ENCODE measurements at regions not wholly inside any gene's neighbourhood (a gene's known extent, or its start where the extent isn't known, plus 50 kb on each side); places are given as distances from the start of the nearest gene placed in this dataset.

DNA sequence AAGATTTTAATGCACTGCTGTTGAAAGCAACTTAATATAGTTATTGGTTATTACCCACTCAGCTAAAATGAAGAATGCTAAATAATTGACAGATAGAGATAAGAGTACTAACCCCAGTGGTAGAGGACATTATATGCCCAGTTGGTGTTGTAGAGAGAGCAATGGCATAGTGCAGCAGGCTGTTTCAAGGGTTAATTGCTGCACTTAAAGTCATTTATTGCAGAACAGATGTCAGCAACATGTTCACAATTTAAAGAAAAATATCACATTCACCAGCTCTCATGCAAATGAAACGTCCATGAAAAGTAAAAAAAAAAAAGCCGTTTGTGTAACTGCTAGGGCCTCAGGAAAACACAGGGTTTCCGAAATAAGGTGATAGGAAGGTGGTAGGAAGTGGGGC is 254.6 kb downstream of the MTRR start:
- no peaks in the 10 kb centered on the region for H3K27me3 ChIP-seq (ENCODE audit: control insufficient read depth in 1 of 2, insufficient read depth in 2 of 2, low read length in 2 of 2)
- H3K4me1 ChIP-seq (ENCODE audit: control insufficient read depth in 2 of 2, insufficient read depth in 2 of 2, low read length in 1 of 2), result no peaks in the 10 kb centered on the region
- 54 to 60% methylated on average over 3 of the region's 3 CpGs for WGBS, 2 donors
- H3K27ac ChIP-seq (ENCODE audit: low read depth in 2 of 2, low read length in 1 of 2), result no peak overlapping the region
- no peaks in the 10 kb centered on the region for H3K9me3 ChIP-seq (ENCODE audit: control insufficient read depth in 2 of 2, insufficient read depth in 1 of 2, low read depth in 1 of 2, low read length in 1 of 2)
- H3K4me3 ChIP-seq (ENCODE audit: low read depth in 1 of 2, low read length in 2 of 2), result no peak overlapping the region
- H3K36me3 ChIP-seq (ENCODE audit: control insufficient read depth in 2 of 2, insufficient read depth in 2 of 2, low read length in 1 of 2), result no peaks in the 10 kb centered on the region

DNA sequence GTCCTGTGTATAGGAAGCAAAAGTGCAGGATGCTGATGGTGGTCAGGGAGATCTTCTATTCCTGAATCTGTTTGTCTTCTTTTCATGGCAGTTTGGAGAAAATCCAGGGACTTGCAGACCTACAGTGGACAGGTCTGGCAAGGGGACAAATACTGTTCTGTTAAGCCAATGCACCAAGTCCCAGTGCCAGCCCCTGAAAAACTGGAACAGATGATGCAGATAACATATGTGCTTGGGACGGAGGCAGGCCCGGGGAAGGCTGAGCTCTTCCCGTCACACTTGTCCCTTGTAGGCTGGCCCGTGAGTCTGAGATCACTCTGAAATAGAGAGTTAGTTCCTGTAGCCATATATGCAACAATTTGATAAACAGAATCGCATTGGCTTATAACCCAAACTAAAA is 265.7 kb downstream of the MTRR start:
- WGBS, 2 donors, result 83 to 85% methylated on average over 5 of the region's 5 CpGs
- Histone ChIP-seq H3K27me3 (ENCODE audit: control insufficient read depth in 1 of 2, insufficient read depth in 2 of 2, low read length in 2 of 2) (no peaks in the 10 kb centered on the region), H3K4me3 (ENCODE audit: low read depth in 1 of 2, low read length in 2 of 2) (no peak overlapping the region), H3K9me3 (ENCODE audit: control insufficient read depth in 2 of 2, insufficient read depth in 1 of 2, low read depth in 1 of 2, low read length in 1 of 2) (no peaks in the 10 kb centered on the region), H3K36me3 (ENCODE audit: control insufficient read depth in 2 of 2, insufficient read depth in 2 of 2, low read length in 1 of 2) (no peaks in the 10 kb centered on the region), H3K4me1 (ENCODE audit: control insufficient read depth in 2 of 2, insufficient read depth in 2 of 2, low read length in 1 of 2) (no peaks in the 10 kb centered on the region), H3K27ac (ENCODE audit: low read depth in 2 of 2, low read length in 1 of 2) (no peak overlapping the region)

GRCh38 chr5:8135742-8136141 is 266.8 kb downstream of the MTRR start:
- WGBS, 2 donors, result 58 to 59% methylated on average over 4 of the region's 4 CpGs
- Histone ChIP-seq H3K27me3 (ENCODE audit: control insufficient read depth in 1 of 2, insufficient read depth in 2 of 2, low read length in 2 of 2) (no peaks in the 10 kb centered on the region), H3K4me1 (ENCODE audit: control insufficient read depth in 2 of 2, insufficient read depth in 2 of 2, low read length in 1 of 2) (no peaks in the 10 kb centered on the region)

DNA sequence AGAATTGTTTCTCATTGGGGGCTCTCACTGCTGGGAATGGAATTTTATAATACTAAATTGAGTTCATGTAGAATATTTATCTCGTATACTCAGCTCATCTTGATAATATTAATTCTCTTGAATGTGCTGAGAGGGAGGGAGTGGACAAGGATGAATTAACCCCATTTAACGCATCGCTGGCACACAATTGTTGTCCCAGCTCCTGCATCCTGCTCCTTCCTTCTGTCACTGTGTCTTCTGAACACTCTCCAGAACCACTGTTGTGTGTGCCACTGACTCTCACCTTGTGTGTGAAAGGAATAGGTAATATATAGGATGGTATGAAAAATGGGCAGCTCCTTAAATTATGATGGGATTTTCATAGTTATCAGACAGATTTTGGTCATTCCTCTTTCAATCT is 267.3 kb downstream of the MTRR start:
- H3K27me3 ChIP-seq (ENCODE audit: control insufficient read depth in 1 of 2, insufficient read depth in 2 of 2, low read length in 2 of 2), result no peaks in the 10 kb centered on the region
- H3K4me3 ChIP-seq (ENCODE audit: low read depth in 1 of 2, low read length in 2 of 2), result no peak overlapping the region
- H3K27ac ChIP-seq (ENCODE audit: low read depth in 2 of 2, low read length in 1 of 2), result no peak overlapping the region
- no peaks in the 10 kb centered on the region for H3K36me3 ChIP-seq (ENCODE audit: control insufficient read depth in 2 of 2, insufficient read depth in 2 of 2, low read length in 1 of 2)
- H3K4me1 ChIP-seq (ENCODE audit: control insufficient read depth in 2 of 2, insufficient read depth in 2 of 2, low read length in 1 of 2), result no peaks in the 10 kb centered on the region
- WGBS, 2 donors, result 77 to 88% methylated on average over 3 of the region's 3 CpGs
- no peaks in the 10 kb centered on the region for H3K9me3 ChIP-seq (ENCODE audit: control insufficient read depth in 2 of 2, insufficient read depth in 1 of 2, low read depth in 1 of 2, low read length in 1 of 2)

More at GRCh38 chr5:8135742-8136141, 266.8 kb downstream of the MTRR start:
- Histone ChIP-seq H3K9me3 (ENCODE audit: control insufficient read depth in 2 of 2, insufficient read depth in 1 of 2, low read depth in 1 of 2, low read length in 1 of 2) (no peaks in the 10 kb centered on the region), H3K4me3 (ENCODE audit: low read depth in 1 of 2, low read length in 2 of 2) (no peak overlapping the region), H3K27ac (ENCODE audit: low read depth in 2 of 2, low read length in 1 of 2) (no peak overlapping the region), H3K36me3 (ENCODE audit: control insufficient read depth in 2 of 2, insufficient read depth in 2 of 2, low read length in 1 of 2) (no peaks in the 10 kb centered on the region)

DNA sequence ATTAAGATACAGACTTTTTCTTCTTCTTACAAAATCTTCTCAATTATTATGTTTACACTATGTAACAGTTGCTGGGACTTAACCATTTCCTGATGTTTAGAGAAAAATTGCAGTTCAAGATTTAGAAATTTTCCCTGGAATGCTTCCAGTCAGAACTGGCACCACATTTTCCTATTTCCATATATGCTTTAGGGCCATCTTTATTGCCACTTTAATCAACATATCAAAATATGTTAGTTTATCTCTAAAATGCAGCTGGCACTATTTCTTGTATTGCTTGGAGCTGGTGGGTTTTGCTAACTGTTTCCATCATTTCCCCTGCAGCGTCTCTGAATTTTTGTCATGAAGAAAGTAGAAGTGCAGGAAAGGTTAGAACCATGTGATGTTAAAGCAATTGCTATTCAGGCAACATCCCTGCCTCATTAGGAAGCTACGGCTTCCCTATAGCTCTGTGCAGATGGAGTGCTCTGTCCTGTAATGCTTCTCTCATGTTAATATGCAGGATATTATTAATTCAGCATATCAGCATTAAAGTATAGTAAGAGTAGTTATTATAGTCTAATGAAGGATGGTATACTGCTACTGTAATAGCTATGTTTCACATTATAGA is 269.1 kb downstream of the MTRR start:
- 58 to 70% methylated on average over 2 of the region's 2 CpGs for WGBS, 2 donors
- no peak overlapping the region for H3K27ac ChIP-seq (ENCODE audit: low read depth in 2 of 2, low read length in 1 of 2)
- no peaks in the 10 kb centered on the region for H3K27me3 ChIP-seq (ENCODE audit: control insufficient read depth in 1 of 2, insufficient read depth in 2 of 2, low read length in 2 of 2)
- no peaks in the 10 kb centered on the region for H3K36me3 ChIP-seq (ENCODE audit: control insufficient read depth in 2 of 2, insufficient read depth in 2 of 2, low read length in 1 of 2)
- H3K4me1 ChIP-seq (ENCODE audit: control insufficient read depth in 2 of 2, insufficient read depth in 2 of 2, low read length in 1 of 2), result no peaks in the 10 kb centered on the region
- H3K4me3 ChIP-seq (ENCODE audit: low read depth in 1 of 2, low read length in 2 of 2), result no peak overlapping the region
- no peaks in the 10 kb centered on the region for H3K9me3 ChIP-seq (ENCODE audit: control insufficient read depth in 2 of 2, insufficient read depth in 1 of 2, low read depth in 1 of 2, low read length in 1 of 2)

- Histone ChIP-seq H3K9me3 (ENCODE audit: control insufficient read depth in 2 of 2, insufficient read depth in 1 of 2, low read depth in 1 of 2, low read length in 1 of 2) (no peaks in the 10 kb centered on the region), H3K27me3 (ENCODE audit: control insufficient read depth in 1 of 2, insufficient read depth in 2 of 2, low read length in 2 of 2) (no peaks in the 10 kb centered on the region), H3K27ac (ENCODE audit: low read depth in 2 of 2, low read length in 1 of 2) (no peak overlapping the region), H3K4me1 (ENCODE audit: control insufficient read depth in 2 of 2, insufficient read depth in 2 of 2, low read length in 1 of 2) (no peaks in the 10 kb centered on the region), H3K36me3 (ENCODE audit: control insufficient read depth in 2 of 2, insufficient read depth in 2 of 2, low read length in 1 of 2) (no peaks in the 10 kb centered on the region), H3K4me3 (ENCODE audit: low read depth in 1 of 2, low read length in 2 of 2) (no peak overlapping the region)
- 61 to 70% methylated on average over 5 of the region's 5 CpGs for WGBS, 2 donors
These were observed 269.9 kb downstream of the MTRR start for GRCh38 chr5:8138884-8139283.

- H3K36me3 ChIP-seq (ENCODE audit: control insufficient read depth in 2 of 2, insufficient read depth in 2 of 2, low read length in 1 of 2), result no peaks in the 10 kb centered on the region
- no peak overlapping the region for H3K4me3 ChIP-seq (ENCODE audit: low read depth in 1 of 2, low read length in 2 of 2)
- 78 to 92% methylated on average over 1 of the region's 1 CpG for WGBS, 2 donors
- H3K27me3 ChIP-seq (ENCODE audit: control insufficient read depth in 1 of 2, insufficient read depth in 2 of 2, low read length in 2 of 2), result no peaks in the 10 kb centered on the region
- H3K27ac ChIP-seq (ENCODE audit: low read depth in 2 of 2, low read length in 1 of 2), result no peak overlapping the region
- no peaks in the 10 kb centered on the region for H3K4me1 ChIP-seq (ENCODE audit: control insufficient read depth in 2 of 2, insufficient read depth in 2 of 2, low read length in 1 of 2)
- no peaks in the 10 kb centered on the region for H3K9me3 ChIP-seq (ENCODE audit: control insufficient read depth in 2 of 2, insufficient read depth in 1 of 2, low read depth in 1 of 2, low read length in 1 of 2)
These were observed 281.8 kb downstream of the MTRR start for GRCh38 chr5:8150791-8151190.

- Histone ChIP-seq H3K27ac (ENCODE audit: low read depth in 2 of 2, low read length in 1 of 2) (no peak overlapping the region), H3K9me3 (ENCODE audit: control insufficient read depth in 2 of 2, insufficient read depth in 1 of 2, low read depth in 1 of 2, low read length in 1 of 2) (peaks cover 0 to 3% of the 10 kb centered on the region in 2 donors), H3K4me1 (ENCODE audit: control insufficient read depth in 2 of 2, insufficient read depth in 2 of 2, low read length in 1 of 2) (no peaks in the 10 kb centered on the region), H3K36me3 (ENCODE audit: control insufficient read depth in 2 of 2, insufficient read depth in 2 of 2, low read length in 1 of 2) (no peaks in the 10 kb centered on the region), H3K4me3 (ENCODE audit: low read depth in 1 of 2, low read length in 2 of 2) (no peak overlapping the region), H3K27me3 (ENCODE audit: control insufficient read depth in 1 of 2, insufficient read depth in 2 of 2, low read length in 2 of 2) (no peaks in the 10 kb centered on the region)
- WGBS, 2 donors, result 69 to 74% methylated on average over 3 of the region's 3 CpGs
These were observed 287.8 kb downstream of the MTRR start for GRCh38 chr5:8156706-8157105.

- WGBS, 2 donors, result 48 to 57% methylated on average over 7 of the region's 7 CpGs
- Histone ChIP-seq H3K36me3 (ENCODE audit: control insufficient read depth in 2 of 2, insufficient read depth in 2 of 2, low read length in 1 of 2) (no peaks in the 10 kb centered on the region), H3K27ac (ENCODE audit: low read depth in 2 of 2, low read length in 1 of 2) (no peak overlapping the region), H3K27me3 (ENCODE audit: control insufficient read depth in 1 of 2, insufficient read depth in 2 of 2, low read length in 2 of 2) (no peaks in the 10 kb centered on the region), H3K4me1 (ENCODE audit: control insufficient read depth in 2 of 2, insufficient read depth in 2 of 2, low read length in 1 of 2) (no peaks in the 10 kb centered on the region), H3K4me3 (ENCODE audit: low read depth in 1 of 2, low read length in 2 of 2) (no peak overlapping the region), H3K9me3 (ENCODE audit: control insufficient read depth in 2 of 2, insufficient read depth in 1 of 2, low read depth in 1 of 2, low read length in 1 of 2) (peaks cover 0 to 3% of the 10 kb centered on the region in 2 donors)
These were observed 288.4 kb downstream of the MTRR start for GRCh38 chr5:8157320-8157822.

- no peak overlapping the region for H3K4me3 ChIP-seq (ENCODE audit: low read depth in 1 of 2, low read length in 2 of 2)
- H3K4me1 ChIP-seq (ENCODE audit: control insufficient read depth in 2 of 2, insufficient read depth in 2 of 2, low read length in 1 of 2), result no peaks in the 10 kb centered on the region
- H3K27me3 ChIP-seq (ENCODE audit: control insufficient read depth in 1 of 2, insufficient read depth in 2 of 2, low read length in 2 of 2), result no peaks in the 10 kb centered on the region
- no peaks in the 10 kb centered on the region for H3K9me3 ChIP-seq (ENCODE audit: control insufficient read depth in 2 of 2, insufficient read depth in 1 of 2, low read depth in 1 of 2, low read length in 1 of 2)
- no peaks in the 10 kb centered on the region for H3K36me3 ChIP-seq (ENCODE audit: control insufficient read depth in 2 of 2, insufficient read depth in 2 of 2, low read length in 1 of 2)
- 48 to 53% methylated on average over 5 of the region's 5 CpGs for WGBS, 2 donors
- no peak overlapping the region for H3K27ac ChIP-seq (ENCODE audit: low read depth in 2 of 2, low read length in 1 of 2)
These were observed 307.2 kb downstream of the MTRR start for GRCh38 chr5:8176101-8176693.
